ENCODE measurements at regions not wholly inside any gene's neighbourhood (a gene's known extent, or its start where the extent isn't known, plus 50 kb on each side); places are given as distances from the start of the nearest gene placed in this dataset.

GRCh38 chr2:147588191-147588590 is 256.6 kb upstream of the ACVR2A start:
- TF ChIP-seq POLR2A (IDR thresholded peaks at IDR 0.05) (no peak), CTCF (IDR thresholded peaks at IDR 0.05) (no peak)
